Left ventricle myocardium inferior (tissue), 1 donor: ENCODE measurements at regions not wholly inside any gene's neighbourhood (a gene's known extent, or its start where the extent isn't known, plus 50 kb on each side); places are given as distances from the start of the nearest gene placed in this dataset.

Experiments
- DNase-seq: peaks from one replicate; pipeline ENCODE4 v3.0.0-alpha.2; 2020
- H3K27ac ChIP-seq: fragments of 200-600 bp; replicated peaks from 2 replicates; pipeline ENCODE4 v1.8.0; 2021
- H3K27me3 ChIP-seq: fragments of 200-600 bp; 2 replicates; pipeline ENCODE4 v1.8.0; 2021; ENCODE audit warnings: low read depth
- H3K36me3 ChIP-seq: fragments of 200-600 bp; 2 replicates; pipeline ENCODE4 v1.8.0; 2021
- H3K4me1 ChIP-seq: fragments of 200-600 bp; 2 replicates; pipeline ENCODE4 v1.8.0; 2021
- H3K4me3 ChIP-seq: fragments of 200-600 bp; 2 replicates; pipeline ENCODE4 v1.8.0; 2021; ENCODE audit warnings: mild to moderate bottlenecking, moderate library complexity
- H3K9me3 ChIP-seq: fragments of 200-600 bp; replicated peaks from 2 replicates; pipeline ENCODE4 v1.8.0; 2021
- CTCF ChIP-seq: fragments of 200-600 bp; IDR thresholded peaks from 2 replicates; pipeline ENCODE4 v1.8.0; 2021; ENCODE audit warnings: antibody characterized with exemption, mild to moderate bottlenecking, borderline replicate concordance
- intact Hi-C: fragments of 100-400 bp; cut with micrococcal nuclease; formaldehyde crosslinking; loops from one replicate; pipeline ENCODE4 v1.11.0; 2022
- donor health status: DM: no; HTN: yes; CAD: no; lungs with severe emphysema.

- H3K27ac ChIP-seq, result no peak overlapping the region
- no peak overlapping the region for H3K4me3 ChIP-seq
- no peak for DNase-seq
- intact Hi-C loops, result no loop called here
- no peaks in the 10 kb centered on the region for H3K36me3 ChIP-seq
- H3K9me3 ChIP-seq, result no peaks in the 10 kb centered on the region
- no peaks in the 10 kb centered on the region for H3K27me3 ChIP-seq
- TF ChIP-seq CTCF, result no peak
- H3K4me1 ChIP-seq, result peaks cover 32% of the 10 kb centered on the region
Measured at GRCh38 chr12:116659771-116660481, 77.9 kb downstream of the SPRING1 start.

- H3K4me1 ChIP-seq, result peaks cover 29% of the 10 kb centered on the region
- no peaks in the 10 kb centered on the region for H3K36me3 ChIP-seq
- TF ChIP-seq CTCF, result no peak
- peaks cover 6% of the 10 kb centered on the region for H3K9me3 ChIP-seq
- no peaks in the 10 kb centered on the region for H3K27me3 ChIP-seq
- H3K4me3 ChIP-seq, result peak overlapping the region; percentile 50
- DNase-seq, result no peak
- H3K27ac ChIP-seq, result peak overlapping the region; percentile 76
- intact Hi-C loops, result no loop called here
Measured at GRCh38 chr12:116657921-116658495, 79.9 kb downstream of the SPRING1 start.

- H3K27ac ChIP-seq, result no peak overlapping the region
- no peak for TF ChIP-seq CTCF
- intact Hi-C loops, result no loop called here
Measured at GRCh38 chr12:116656306-116656705, 81.6 kb downstream of the SPRING1 start.

GRCh38 chr12:116654226-116654743 lies 83.6 kb downstream of the SPRING1 start:
- no peak for TF ChIP-seq CTCF
- Histone ChIP-seq H3K4me1 (peaks cover 22% of the 10 kb centered on the region), H3K4me3 (no peak overlapping the region), H3K36me3 (no peaks in the 10 kb centered on the region), H3K27me3 (no peaks in the 10 kb centered on the region), H3K9me3 (peaks cover 13% of the 10 kb centered on the region), H3K27ac (no peak overlapping the region)
- intact Hi-C loops, result no loop called here
- no peak for DNase-seq

More at GRCh38 chr12:116656306-116656705, 81.6 kb downstream of the SPRING1 start:
- no peak for DNase-seq
- peaks cover 13% of the 10 kb centered on the region for H3K9me3 ChIP-seq
- H3K27me3 ChIP-seq, result no peaks in the 10 kb centered on the region
- no peaks in the 10 kb centered on the region for H3K36me3 ChIP-seq
- H3K4me3 ChIP-seq, result no peak overlapping the region
- peaks cover 21% of the 10 kb centered on the region for H3K4me1 ChIP-seq

GRCh38 chr12:116651089-116651488 lies 86.8 kb downstream of the SPRING1 start:
- no peak for DNase-seq
- H3K4me1 ChIP-seq, result peaks cover 14% of the 10 kb centered on the region
- peaks cover under 1% of the 10 kb centered on the region for H3K27me3 ChIP-seq
- intact Hi-C loops, result no loop called here
- peak overlapping the region; percentile 54 for H3K27ac ChIP-seq
- H3K9me3 ChIP-seq, result peaks cover 13% of the 10 kb centered on the region
- no peak for TF ChIP-seq CTCF
- H3K4me3 ChIP-seq, result no peak overlapping the region
- H3K36me3 ChIP-seq, result no peaks in the 10 kb centered on the region
